K562 (cell line): ENCODE measurements at regions not wholly inside any gene's neighbourhood (a gene's known extent, or its start where the extent isn't known, plus 50 kb on each side); places are given as distances from the start of the nearest gene placed in this dataset.

Source experiments
- ATAC-seq: fragments of 200-7000 bp; cut with Tn5 transposase; 3 replicates; pipeline ENCODE4 v1.9.1; 2020; ENCODE audit warnings: moderate library complexity
- BruUV-seq: library from RNA; stranded (reverse); fragments of 400-500 nt; replicated peaks from 2 replicates; lab custom pipeline; 2021; lab: Mats Ljungman, UMichigan
- CTCF ChIA-PET: fragments of 300-600 bp; formaldehyde crosslinking; extraction: SDS; loops from one replicate; lab custom pipeline; 2021; ENCODE audit warnings: low intra/inter-chr PET ratio; lab: Yijun Ruan, JAX
- POLR2A ChIA-PET: fragments of 300-600, 350-650 bp; sonication (Branson Sonifier 250); formaldehyde crosslinking; extraction: SDS; loops from one replicate; lab custom pipeline; 2021; ENCODE audit warnings: antibody characterized with exemption, inconsistent platforms; lab: Yijun Ruan, JAX
- DNase-seq, 4 experiments: peaks; one replicate each; pipeline versions ENCODE4 v3.0.0 to v3.0.0-alpha.2; 2011 to 2018; ENCODE audit warnings: low spot score in 3 of 4, mixed read lengths in 3 of 4; ENCODE audit errors: extremely low read depth in 1 of 4
- FAIRE-seq: peaks from 2 replicates; lab custom pipeline; 2011; peaks lifted over from hg19 to GRCh38; lab: Jason Lieb, UNC
- H2AFZ ChIP-seq: 2 replicates; pipeline ENCODE4 v1.6.0; 2011; ENCODE audit warnings: low read depth, low read length, control low read depth, inconsistent platforms
- H3K27ac ChIP-seq: fragments of 200-600 bp; 3 replicates; pipeline ENCODE4 v1.8.0; 2011; ENCODE audit warnings: low read depth, mild to moderate bottlenecking, control low read depth, inconsistent platforms, low read length, moderate library complexity, mixed read lengths; ENCODE audit errors: extremely low read depth
- H3K27me3 ChIP-seq, 2 experiments: fragments of 300-600 bp in 1 of 2; 2 replicates in 1 of 2; 3 replicates in 1 of 2; pipeline versions ENCODE4 v1.6.0 to v1.8.0; 2011; ENCODE audit warnings: inconsistent platforms in 2 of 2, low read length in 2 of 2, mild to moderate bottlenecking in 1 of 2, mixed read lengths in 1 of 2, moderate library complexity in 1 of 2; ENCODE audit not compliant: control insufficient read depth in 2 of 2, insufficient read depth in 2 of 2
- H3K36me3 ChIP-seq: fragments of 300-600 bp; 3 replicates; pipeline ENCODE4 v1.8.0; 2011; ENCODE audit warnings: mild to moderate bottlenecking, low read length, inconsistent platforms; ENCODE audit not compliant: control insufficient read depth, insufficient read depth
- H3K4me1 ChIP-seq, 2 experiments: fragments of 200-600 bp in 1 of 2; replicated peaks in 1 of 2; 2 replicates in 1 of 2; 3 replicates in 1 of 2; pipeline versions ENCODE4 v1.5.1 to v1.8.0; 2011; ENCODE audit warnings: inconsistent platforms in 2 of 2, low read length in 2 of 2, mild to moderate bottlenecking in 1 of 2, mixed read lengths in 1 of 2, moderate library complexity in 1 of 2; ENCODE audit not compliant: control insufficient read depth in 2 of 2, insufficient read depth in 2 of 2
- H3K4me2 ChIP-seq: 2 replicates; pipeline ENCODE4 v1.6.1; 2011; ENCODE audit warnings: low read length, control low read depth, inconsistent platforms, mixed read lengths; ENCODE audit not compliant: insufficient read depth
- H3K4me3 ChIP-seq: fragments of 200-600 bp; sonication (generic), shearing (Covaris generic); 2 replicates; pipeline ENCODE4 v1.5.1; 2016; ENCODE audit warnings: control low read depth, inconsistent platforms
- H3K79me2 ChIP-seq: fragments of 200-600 bp; 3 replicates; pipeline ENCODE4 v1.8.0; 2011; ENCODE audit warnings: low read length, inconsistent platforms; ENCODE audit not compliant: control insufficient read depth, insufficient read depth
- H3K9ac ChIP-seq, 2 experiments: 2 replicates each; pipeline versions ENCODE4 v1.6.0 to v1.6.1; 2011; ENCODE audit warnings: low read depth in 2 of 2, low read length in 2 of 2, control low read depth in 1 of 2, inconsistent platforms in 1 of 2, mild to moderate bottlenecking in 1 of 2, mixed read lengths in 1 of 2; ENCODE audit not compliant: insufficient read depth in 1 of 2
- H3K9me1 ChIP-seq: one replicate; pipeline ENCODE4 v1.6.0; 2011; ENCODE audit warnings: inconsistent platforms, mild to moderate bottlenecking, low read length, moderate library complexity; ENCODE audit not compliant: control insufficient read depth, insufficient read depth
- H3K9me3 ChIP-seq: replicated peaks from 2 replicates; pipeline ENCODE4 v1.5.1; 2011; ENCODE audit warnings: low read depth, low read length, inconsistent platforms; ENCODE audit not compliant: control insufficient read depth, insufficient read depth
- H4K20me1 ChIP-seq: replicated peaks from 2 replicates; pipeline ENCODE4 v1.6.1; 2011; ENCODE audit warnings: low read length, inconsistent platforms, mixed read lengths; ENCODE audit not compliant: control insufficient read depth, insufficient read depth
- CEBPG ChIP-seq, 3 experiments: fragments of 200-800 bp in 1 of 3; sonication (Bioruptor generic) in 1 of 3; sonication (generic) in 1 of 3; formaldehyde crosslinking in 1 of 3; IDR thresholded peaks in 2 of 3; conservative IDR thresholded peaks in 1 of 3; 2 replicates each; pipeline versions ENCODE4 v1.6.1 to v1.8.0; 2016 to 2022; ENCODE audit warnings: missing compliant biosample characterization in 2 of 3, missing genetic modification characterization in 2 of 3, mild to moderate bottlenecking in 1 of 3, missing genetic modification reagents in 1 of 3
- DMBX1 ChIP-seq: fragments of 250-450 bp; sonication (Bioruptor Pico); IDR thresholded peaks from 2 replicates; pipeline ENCODE4 v1.8.0; 2022; ENCODE audit warnings: inconsistent platforms, mild to moderate bottlenecking, moderate library complexity, borderline replicate concordance
- MAX ChIP-seq: sonication (generic); formaldehyde crosslinking; IDR thresholded peaks from 2 replicates; pipeline ENCODE4 v1.9.0; 2022; ENCODE audit warnings: mild to moderate bottlenecking, missing genetic modification reagents
- MBD2 ChIP-seq: sonication (generic); IDR thresholded peaks from 2 replicates; pipeline ENCODE4 v1.6.1; 2016; ENCODE audit warnings: low read depth, borderline replicate concordance
- RNF2 ChIP-seq: sonication (generic); IDR thresholded peaks from 2 replicates; pipeline ENCODE4 v1.6.1; 2016
- XRCC5 ChIP-seq: fragments of 200-400 bp; formaldehyde crosslinking; IDR thresholded peaks from 2 replicates; pipeline ENCODE4 v1.6.1; 2017; ENCODE audit warnings: low read depth, mild to moderate bottlenecking, low read length
- ZNF217 ChIP-seq: sonication (generic); formaldehyde crosslinking; IDR thresholded peaks from 2 replicates; pipeline ENCODE4 v1.8.0; 2022; ENCODE audit warnings: mild to moderate bottlenecking, missing genetic modification reagents
- WGBS: fragments of 100-300 bp; shearing (Covaris generic); methylation state at CpG from one replicate; pipeline ENCODE4 v1.1.6; 2016; ENCODE audit warnings: low coverage, mixed read lengths; ENCODE audit not compliant: insufficient coverage; ENCODE audit errors: missing lambda C conversion rate; 5-methylcytosine and 5-hydroxymethylcytosine counted together
- in situ Hi-C: fragments of 300-500 bp; cut with MboI; formaldehyde crosslinking; loops from 4 replicates; pipeline ENCODE4 v1.15.0; 2018; ENCODE audit warnings: inconsistent platforms, mixed read lengths
- intact Hi-C: fragments of 100-400 bp; cut with micrococcal nuclease; formaldehyde crosslinking; loops from 2 replicates; pipeline ENCODE4 v1.14.2; 2022
- TF ChIP-seq, protein P1 (sequence below), 2 experiments: fragments of 450-650 bp in 1 of 2; IDR thresholded peaks; 2 replicates each; pipeline ENCODE4 v1.6.1; 2011 to 2017; ENCODE audit warnings: low read depth in 2 of 2, antibody characterized with exemption in 1 of 2, borderline replicate concordance in 1 of 2, low read length in 1 of 2, mild to moderate bottlenecking in 1 of 2, mixed read lengths in 1 of 2; ENCODE audit not compliant: control insufficient read depth in 1 of 2

DNA sequence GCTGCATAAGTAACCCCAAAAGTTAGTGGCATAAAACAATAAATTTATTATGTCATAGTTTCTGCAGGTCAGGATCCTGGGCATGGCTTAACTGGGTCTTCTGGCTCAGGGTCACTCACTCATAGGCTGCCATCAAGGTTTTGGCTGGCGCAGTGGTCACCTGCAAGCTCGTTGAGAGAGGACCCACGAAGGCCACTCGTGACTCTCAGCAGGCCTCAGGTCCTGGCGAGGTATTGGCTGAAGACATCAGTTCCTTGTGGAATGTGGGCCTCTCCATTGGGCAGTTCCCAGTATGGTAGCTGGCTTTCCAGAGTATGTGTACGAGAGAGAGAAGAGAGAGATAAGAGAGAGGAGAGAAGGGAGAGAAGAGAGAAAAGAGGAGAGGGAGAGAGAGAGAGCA is 138.3 kb upstream of the KLF14 start:
- Histone ChIP-seq H3K4me2 (no peak overlapping the region), H3K27me3 (0 out of 5 replicates have a peak, but pooled peaks cover 0 to 4% of the 10 kb centered on the region in 2 experiments), H3K79me2 (no peaks in the 10 kb centered on the region), H3K4me1 (no peaks in the 10 kb centered on the region), H3K9me3 (no peaks in the 10 kb centered on the region), H3K36me3 (no peaks in the 10 kb centered on the region), H3K4me3 (no peak overlapping the region), H3K27ac (no peak overlapping the region), H3K9me1 (no peaks in the 10 kb centered on the region), H2AFZ (no peak overlapping the region), H3K9ac (no peak overlapping the region), H4K20me1 (no peaks in the 10 kb centered on the region)
- intact Hi-C loops (no loop called here), in situ Hi-C loops (no loop called here)
- 37% methylated on average over 6 of the region's 6 CpGs for WGBS
- no TSS peak for BruUV-seq
- DNase-seq (no peak), FAIRE-seq (no peak), ATAC-seq (no peak)
- ChIA-PET POLR2A (interaction anchor here (1.8 kb wide), 1 partner anchor 10 kb away, joined by 6 read pairs; no protein-coding TSS in a partner anchor), CTCF (interaction anchor here (1.2 kb wide), 1 partner anchor 169 kb away, joined by 4 read pairs; no protein-coding TSS in a partner anchor)
- 0 out of 2 replicates have a peak, but pooled peaks have one; percentile 12 for TF ChIP-seq CEBPG (CRISPR knock-in tag; IDR thresholded peaks at IDR 0.05)
- TF ChIP-seq CEBPG (tag; conservative IDR thresholded peaks at IDR 0.05 in 1 of 2, IDR thresholded peaks at IDR 0.05 in 1 of 2), result no peak
- 0 out of 2 replicates have a peak, but pooled peaks have one; percentile 18 for TF ChIP-seq MAX (CRISPR knock-in tag)
- TF ChIP-seq MBD2, result no peak
- TF ChIP-seq ZNF217 (CRISPR knock-in tag), result no peak
- TF ChIP-seq XRCC5, result no peak
- TF ChIP-seq, protein P1, sequence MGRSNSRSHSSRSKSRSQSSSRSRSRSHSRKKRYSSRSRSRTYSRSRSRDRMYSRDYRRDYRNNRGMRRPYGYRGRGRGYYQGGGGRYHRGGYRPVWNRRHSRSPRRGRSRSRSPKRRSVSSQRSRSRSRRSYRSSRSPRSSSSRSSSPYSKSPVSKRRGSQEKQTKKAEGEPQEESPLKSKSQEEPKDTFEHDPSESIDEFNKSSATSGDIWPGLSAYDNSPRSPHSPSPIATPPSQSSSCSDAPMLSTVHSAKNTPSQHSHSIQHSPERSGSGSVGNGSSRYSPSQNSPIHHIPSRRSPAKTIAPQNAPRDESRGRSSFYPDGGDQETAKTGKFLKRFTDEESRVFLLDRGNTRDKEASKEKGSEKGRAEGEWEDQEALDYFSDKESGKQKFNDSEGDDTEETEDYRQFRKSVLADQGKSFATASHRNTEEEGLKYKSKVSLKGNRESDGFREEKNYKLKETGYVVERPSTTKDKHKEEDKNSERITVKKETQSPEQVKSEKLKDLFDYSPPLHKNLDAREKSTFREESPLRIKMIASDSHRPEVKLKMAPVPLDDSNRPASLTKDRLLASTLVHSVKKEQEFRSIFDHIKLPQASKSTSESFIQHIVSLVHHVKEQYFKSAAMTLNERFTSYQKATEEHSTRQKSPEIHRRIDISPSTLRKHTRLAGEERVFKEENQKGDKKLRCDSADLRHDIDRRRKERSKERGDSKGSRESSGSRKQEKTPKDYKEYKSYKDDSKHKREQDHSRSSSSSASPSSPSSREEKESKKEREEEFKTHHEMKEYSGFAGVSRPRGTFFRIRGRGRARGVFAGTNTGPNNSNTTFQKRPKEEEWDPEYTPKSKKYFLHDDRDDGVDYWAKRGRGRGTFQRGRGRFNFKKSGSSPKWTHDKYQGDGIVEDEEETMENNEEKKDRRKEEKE (IDR thresholded peaks at IDR 0.05; ENCODE audit: borderline replicate concordance in 1 of 2, control insufficient read depth in 1 of 2, low read depth in 2 of 2, low read length in 1 of 2), result no peak
- TF ChIP-seq RNF2, result no peak
- TF ChIP-seq DMBX1 (CRISPR knock-in tag), result no peak
